H9 (cell line): ENCODE measurements at regions not wholly inside any gene's neighbourhood (a gene's known extent, or its start where the extent isn't known, plus 50 kb on each side); places are given as distances from the start of the nearest gene placed in this dataset.

Source experiments
- DNase-seq: peaks from one replicate; pipeline ENCODE4 v3.0.0-alpha.2; 2017
- H2AFZ ChIP-seq: one replicate; pipeline ENCODE4 v1.6.1; 2013; ENCODE audit warnings: mild to moderate bottlenecking, low read length, control low read depth, moderate library complexity
- H2AK5ac ChIP-seq: 2 replicates; pipeline ENCODE4 v1.6.1; 2013; ENCODE audit warnings: low read length, control low read depth, mixed read lengths; ENCODE audit not compliant: insufficient read length
- H2BK120ac ChIP-seq: one replicate; pipeline ENCODE4 v1.6.1; 2013; ENCODE audit warnings: low read depth, mild to moderate bottlenecking, low read length, control low read depth, inconsistent platforms; ENCODE audit not compliant: poor library complexity, severe bottlenecking
- H2BK12ac ChIP-seq: 2 replicates; pipeline ENCODE4 v1.6.1; 2013; ENCODE audit warnings: low read length, control low read depth, mixed read lengths, low read depth; ENCODE audit not compliant: insufficient read length
- H2BK15ac ChIP-seq: 2 replicates; pipeline ENCODE4 v1.6.1; 2013; ENCODE audit warnings: low read depth, low read length, control low read depth
- H2BK20ac ChIP-seq: one replicate; pipeline ENCODE4 v1.6.1; 2013; ENCODE audit warnings: low read depth, mild to moderate bottlenecking, low read length, control low read depth, inconsistent platforms; ENCODE audit not compliant: poor library complexity, severe bottlenecking
- H2BK5ac ChIP-seq: 2 replicates; pipeline ENCODE4 v1.6.1; 2013; ENCODE audit warnings: low read length, control low read depth, mixed read lengths; ENCODE audit not compliant: insufficient read length
- H3K14ac ChIP-seq: 2 replicates; pipeline ENCODE4 v1.6.1; 2013; ENCODE audit warnings: low read length, control low read depth; ENCODE audit not compliant: insufficient read depth
- H3K18ac ChIP-seq: 2 replicates; pipeline ENCODE4 v1.6.1; 2013; ENCODE audit warnings: low read depth, mild to moderate bottlenecking, mixed read lengths, low read length, control low read depth; ENCODE audit not compliant: insufficient read length
- H3K23ac ChIP-seq: 2 replicates; pipeline ENCODE4 v1.6.1; 2013; ENCODE audit warnings: low read length, control low read depth, mixed read lengths, low read depth; ENCODE audit not compliant: insufficient read length
- H3K23me2 ChIP-seq: 2 replicates; pipeline ENCODE4 v1.6.1; 2013; ENCODE audit warnings: low read depth, mild to moderate bottlenecking, mixed read lengths, low read length, control low read depth; ENCODE audit not compliant: insufficient read length, poor library complexity, severe bottlenecking
- H3K27ac ChIP-seq: 2 replicates; pipeline ENCODE4 v1.5.1; 2013; ENCODE audit warnings: low read length, control low read depth, mixed read lengths, low read depth; ENCODE audit not compliant: insufficient read length
- H3K27me3 ChIP-seq: 2 replicates; pipeline ENCODE4 v1.6.1; 2013; ENCODE audit warnings: low read length, control low read depth, inconsistent platforms; ENCODE audit not compliant: insufficient read depth
- H3K4ac ChIP-seq: 2 replicates; pipeline ENCODE4 v1.6.1; 2013; ENCODE audit warnings: low read depth, mild to moderate bottlenecking, control low read depth, inconsistent platforms, low read length, moderate library complexity
- H3K4me1 ChIP-seq: 2 replicates; pipeline ENCODE4 v1.6.1; 2013; ENCODE audit warnings: low read length, control low read depth, inconsistent platforms; ENCODE audit not compliant: insufficient read depth
- H3K4me2 ChIP-seq: 2 replicates; pipeline ENCODE4 v1.6.1; 2013; ENCODE audit warnings: low read length, control low read depth, mixed read lengths; ENCODE audit not compliant: insufficient read length, insufficient read depth
- H3K56ac ChIP-seq: 2 replicates; pipeline ENCODE4 v1.6.1; 2013; ENCODE audit warnings: low read depth, mild to moderate bottlenecking, mixed read lengths, low read length, control low read depth; ENCODE audit not compliant: insufficient read length
- H3K79me1 ChIP-seq: 2 replicates; pipeline ENCODE4 v1.6.1; 2013; ENCODE audit warnings: low read depth, mild to moderate bottlenecking, moderate library complexity, low read length, control low read depth, inconsistent platforms; ENCODE audit not compliant: insufficient read depth, poor library complexity, severe bottlenecking
- H3K79me2 ChIP-seq: 2 replicates; pipeline ENCODE4 v1.6.1; 2013; ENCODE audit warnings: low read length, control low read depth, inconsistent platforms; ENCODE audit not compliant: insufficient read depth
- H3K9ac ChIP-seq: 2 replicates; pipeline ENCODE4 v1.6.1; 2013; ENCODE audit warnings: low read length, control low read depth, mixed read lengths; ENCODE audit not compliant: insufficient read length; ENCODE audit errors: extremely low read depth
- H3K9me3 ChIP-seq: one replicate; pipeline ENCODE4 v1.6.1; 2013; ENCODE audit warnings: low read depth, low read length, inconsistent platforms; ENCODE audit not compliant: control insufficient read depth
- H3T11ph ChIP-seq: one replicate; pipeline ENCODE4 v1.6.1; 2013; ENCODE audit warnings: mild to moderate bottlenecking, low read length, control low read depth, inconsistent platforms
- H4K20me1 ChIP-seq: one replicate; pipeline ENCODE4 v1.6.1; 2013; ENCODE audit not compliant: control insufficient read depth, insufficient read length, insufficient read depth
- H4K5ac ChIP-seq: 2 replicates; pipeline ENCODE4 v1.6.1; 2013; ENCODE audit warnings: low read depth, mild to moderate bottlenecking, mixed read lengths, low read length, control low read depth; ENCODE audit not compliant: insufficient read length
- H4K8ac ChIP-seq: replicated peaks from 2 replicates; pipeline ENCODE4 v1.6.1; 2013; ENCODE audit warnings: low read length, control low read depth, mixed read lengths, low read depth; ENCODE audit not compliant: insufficient read length
- H4K91ac ChIP-seq: 2 replicates; pipeline ENCODE4 v1.6.1; 2013; ENCODE audit warnings: low read depth, mild to moderate bottlenecking, moderate library complexity, mixed read lengths, low read length, control low read depth; ENCODE audit not compliant: insufficient read length
- H3K27ac Mint-ChIP-seq, 3 experiments: 2 replicates in 2 of 3; 3 replicates in 1 of 3; pipeline ENCODE4 v1.8.0; 2020 to 2021; ENCODE audit warnings: mixed read lengths in 3 of 3, mild to moderate bottlenecking in 1 of 3, moderate library complexity in 1 of 3
- H3K27me3 Mint-ChIP-seq: 2 replicates; pipeline ENCODE4 v1.8.0; 2021; ENCODE audit warnings: low read depth, mild to moderate bottlenecking, moderate library complexity, mixed read lengths
- H3K36me3 Mint-ChIP-seq, 3 experiments: 2 replicates in 2 of 3; 3 replicates in 1 of 3; pipeline ENCODE4 v1.8.0; 2020 to 2021; ENCODE audit warnings: low read depth in 3 of 3, mixed read lengths in 3 of 3; ENCODE audit not compliant: insufficient read depth in 1 of 3
- H3K4me1 Mint-ChIP-seq, 2 experiments: 2 replicates each; pipeline ENCODE4 v1.8.0; 2020; ENCODE audit warnings: mixed read lengths in 2 of 2
- H3K4me3 Mint-ChIP-seq, 2 experiments: 2 replicates in 1 of 2; 3 replicates in 1 of 2; pipeline ENCODE4 v1.8.0; 2020 to 2021; ENCODE audit warnings: mild to moderate bottlenecking in 2 of 2, mixed read lengths in 2 of 2, moderate library complexity in 1 of 2
- H3K9me3 Mint-ChIP-seq, 2 experiments: 2 replicates in 1 of 2; 3 replicates in 1 of 2; pipeline ENCODE4 v1.8.0; 2020; ENCODE audit warnings: mild to moderate bottlenecking in 2 of 2, mixed read lengths in 2 of 2, moderate library complexity in 1 of 2
- WGBS: extraction: QIAGEN DNeasy Blood & Tissue Kit; methylation state at CpG from one replicate; pipeline ENCODE4 v1.1.7; 2013; ENCODE audit warnings: missing lambda C conversion rate, low lambda C conversion rate, mixed read lengths; ENCODE audit not compliant: insufficient read length; ENCODE audit errors: extremely low coverage; 5-methylcytosine and 5-hydroxymethylcytosine counted together
- TF ChIP-seq, protein P1 (sequence below): fragments of 200-600 bp; sonication (generic); conservative IDR thresholded peaks from 3 replicates; pipeline ENCODE4 v1.8.0; 2021; ENCODE audit warnings: antibody characterized with exemption, mild to moderate bottlenecking

DNA sequence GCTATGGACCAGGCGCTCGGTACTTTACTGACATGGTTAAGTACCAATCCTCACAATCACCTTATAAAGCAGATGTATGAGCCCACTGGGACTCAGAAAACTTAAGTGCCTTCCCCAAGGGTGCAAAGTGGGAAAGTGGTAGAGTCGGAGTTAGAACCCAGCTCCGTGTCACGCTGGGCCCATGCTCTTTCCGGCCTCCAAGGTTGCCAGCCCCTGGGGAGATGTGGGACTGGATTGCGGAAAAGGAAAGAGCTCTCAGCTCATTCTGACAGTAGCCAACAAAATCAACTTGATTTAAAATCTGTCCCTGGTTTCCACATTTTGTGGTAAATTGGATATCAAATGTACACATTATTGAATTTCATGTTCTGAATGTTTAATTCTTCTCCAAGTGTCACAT lies 403.8 kb downstream of the DCDC2C start:
- no peak overlapping the region for H2AK5ac ChIP-seq
- TF ChIP-seq, protein P1, sequence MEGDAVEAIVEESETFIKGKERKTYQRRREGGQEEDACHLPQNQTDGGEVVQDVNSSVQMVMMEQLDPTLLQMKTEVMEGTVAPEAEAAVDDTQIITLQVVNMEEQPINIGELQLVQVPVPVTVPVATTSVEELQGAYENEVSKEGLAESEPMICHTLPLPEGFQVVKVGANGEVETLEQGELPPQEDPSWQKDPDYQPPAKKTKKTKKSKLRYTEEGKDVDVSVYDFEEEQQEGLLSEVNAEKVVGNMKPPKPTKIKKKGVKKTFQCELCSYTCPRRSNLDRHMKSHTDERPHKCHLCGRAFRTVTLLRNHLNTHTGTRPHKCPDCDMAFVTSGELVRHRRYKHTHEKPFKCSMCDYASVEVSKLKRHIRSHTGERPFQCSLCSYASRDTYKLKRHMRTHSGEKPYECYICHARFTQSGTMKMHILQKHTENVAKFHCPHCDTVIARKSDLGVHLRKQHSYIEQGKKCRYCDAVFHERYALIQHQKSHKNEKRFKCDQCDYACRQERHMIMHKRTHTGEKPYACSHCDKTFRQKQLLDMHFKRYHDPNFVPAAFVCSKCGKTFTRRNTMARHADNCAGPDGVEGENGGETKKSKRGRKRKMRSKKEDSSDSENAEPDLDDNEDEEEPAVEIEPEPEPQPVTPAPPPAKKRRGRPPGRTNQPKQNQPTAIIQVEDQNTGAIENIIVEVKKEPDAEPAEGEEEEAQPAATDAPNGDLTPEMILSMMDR: no peak
- no peaks in the 10 kb centered on the region for H3K23me2 ChIP-seq
- H3K4me1 Mint-ChIP-seq: no peaks in the 10 kb centered on the region
- H3K4me1 ChIP-seq: no peaks in the 10 kb centered on the region
- 0 out of 2 replicates have a peak overlapping the region, but pooled peaks have one; percentile 13 for H3K14ac ChIP-seq
- H3K56ac ChIP-seq: no peak overlapping the region
- peaks cover 3 to 7% of the 10 kb centered on the region in 2 experiments; a peak in 3 of 5 replicates for H3K9me3 Mint-ChIP-seq
- no peak overlapping the region for H3K4ac ChIP-seq
- no peak overlapping the region for H3K4me3 Mint-ChIP-seq
- no peak overlapping the region for H2BK120ac ChIP-seq
- no peak overlapping the region for H3K9ac ChIP-seq
- H2BK5ac ChIP-seq: no peak overlapping the region
- H3K79me1 ChIP-seq: no peaks in the 10 kb centered on the region
- H2BK12ac ChIP-seq: no peak overlapping the region
- no peak overlapping the region for H4K91ac ChIP-seq
- no peak overlapping the region for H3T11ph ChIP-seq
- DNase-seq: no peak
- H3K27ac ChIP-seq: no peak overlapping the region
- no peaks in the 10 kb centered on the region for H3K9me3 ChIP-seq
- H4K20me1 ChIP-seq: no peaks in the 10 kb centered on the region
- H3K18ac ChIP-seq: no peak overlapping the region
- H3K23ac ChIP-seq: no peak overlapping the region
- H2BK15ac ChIP-seq: no peak overlapping the region
- peaks cover 0 to 9% (median 0%) of the 10 kb centered on the region in 3 experiments; a peak in 4 of 7 replicates for H3K36me3 Mint-ChIP-seq
- H4K8ac ChIP-seq: no peak overlapping the region
- peaks cover 2% of the 10 kb centered on the region for H3K27me3 Mint-ChIP-seq
- H3K79me2 ChIP-seq: no peaks in the 10 kb centered on the region
- no peak overlapping the region for H2BK20ac ChIP-seq
- no peaks in the 10 kb centered on the region for H3K27me3 ChIP-seq
- H2AFZ ChIP-seq: no peak overlapping the region
- H4K5ac ChIP-seq: no peak overlapping the region
- WGBS: no CpG with 5 or more reads among the region's 7 CpGs
- no peak overlapping the region for H3K27ac Mint-ChIP-seq
- no peak overlapping the region for H3K4me2 ChIP-seq
